Retinal pigment epithelial cell (primary cell): ENCODE measurements at regions not wholly inside any gene's neighbourhood (a gene's known extent, or its start where the extent isn't known, plus 50 kb on each side); places are given as distances from the start of the nearest gene placed in this dataset.

Experiments
- DNase-seq: peaks from one replicate; pipeline ENCODE4 v3.0.0-alpha.2; 2010; ENCODE audit warnings: low read depth
- H3K4me3 ChIP-seq: 2 replicates; pipeline ENCODE4 v1.5.1; 2011; ENCODE audit warnings: mild to moderate bottlenecking, low read length, control low read depth, moderate library complexity
- TF ChIP-seq, protein P1 (sequence below): conservative IDR thresholded peaks from 2 replicates; pipeline ENCODE4 v1.5.1; 2011; ENCODE audit warnings: low read depth, low read length, control low read depth, inconsistent platforms

DNA sequence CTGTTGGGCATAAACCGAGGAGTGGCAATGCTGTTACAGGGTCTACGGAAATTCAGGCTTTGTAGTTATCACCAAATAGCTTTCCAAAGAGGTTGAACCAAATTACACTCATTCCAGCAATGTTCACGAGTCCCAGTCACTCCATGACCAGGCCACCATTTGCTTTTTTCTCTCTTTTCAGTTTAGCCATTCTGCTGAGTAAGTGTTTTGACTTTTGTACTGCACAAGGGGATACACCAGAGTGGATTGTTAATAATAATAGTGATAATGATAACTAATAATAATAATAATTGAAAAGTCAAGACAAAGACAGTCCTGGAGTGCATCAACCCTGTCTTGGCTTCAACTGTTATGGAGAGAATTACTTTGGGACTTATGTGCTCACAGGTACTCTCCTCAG is 343.5 kb downstream of the AACS start:
- no peak for DNase-seq
- no peak overlapping the region for H3K4me3 ChIP-seq
- TF ChIP-seq, protein P1, sequence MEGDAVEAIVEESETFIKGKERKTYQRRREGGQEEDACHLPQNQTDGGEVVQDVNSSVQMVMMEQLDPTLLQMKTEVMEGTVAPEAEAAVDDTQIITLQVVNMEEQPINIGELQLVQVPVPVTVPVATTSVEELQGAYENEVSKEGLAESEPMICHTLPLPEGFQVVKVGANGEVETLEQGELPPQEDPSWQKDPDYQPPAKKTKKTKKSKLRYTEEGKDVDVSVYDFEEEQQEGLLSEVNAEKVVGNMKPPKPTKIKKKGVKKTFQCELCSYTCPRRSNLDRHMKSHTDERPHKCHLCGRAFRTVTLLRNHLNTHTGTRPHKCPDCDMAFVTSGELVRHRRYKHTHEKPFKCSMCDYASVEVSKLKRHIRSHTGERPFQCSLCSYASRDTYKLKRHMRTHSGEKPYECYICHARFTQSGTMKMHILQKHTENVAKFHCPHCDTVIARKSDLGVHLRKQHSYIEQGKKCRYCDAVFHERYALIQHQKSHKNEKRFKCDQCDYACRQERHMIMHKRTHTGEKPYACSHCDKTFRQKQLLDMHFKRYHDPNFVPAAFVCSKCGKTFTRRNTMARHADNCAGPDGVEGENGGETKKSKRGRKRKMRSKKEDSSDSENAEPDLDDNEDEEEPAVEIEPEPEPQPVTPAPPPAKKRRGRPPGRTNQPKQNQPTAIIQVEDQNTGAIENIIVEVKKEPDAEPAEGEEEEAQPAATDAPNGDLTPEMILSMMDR = no peak

DNA sequence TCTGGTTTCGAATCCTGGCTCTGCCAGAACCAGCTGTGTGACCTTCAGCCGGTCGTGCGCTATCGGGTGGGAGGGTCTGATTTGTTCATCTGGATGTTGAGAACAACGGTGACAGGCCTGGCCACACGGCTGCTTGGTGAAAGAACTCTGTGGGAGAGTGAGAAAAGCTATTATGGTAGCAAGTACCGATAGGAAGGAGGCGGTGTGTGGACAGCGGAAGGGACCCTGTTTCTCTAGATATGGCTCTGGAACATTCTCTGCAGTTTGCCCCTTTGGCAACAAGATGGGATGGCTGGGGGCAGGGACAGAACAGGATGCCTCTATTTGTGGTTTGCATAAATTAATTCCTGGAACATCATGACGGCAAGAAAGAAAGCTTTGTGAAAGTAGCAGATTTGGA is 347.3 kb downstream of the AACS start:
- TF ChIP-seq, protein P1 = no peak
- no peak for DNase-seq
- no peak overlapping the region for H3K4me3 ChIP-seq

DNA sequence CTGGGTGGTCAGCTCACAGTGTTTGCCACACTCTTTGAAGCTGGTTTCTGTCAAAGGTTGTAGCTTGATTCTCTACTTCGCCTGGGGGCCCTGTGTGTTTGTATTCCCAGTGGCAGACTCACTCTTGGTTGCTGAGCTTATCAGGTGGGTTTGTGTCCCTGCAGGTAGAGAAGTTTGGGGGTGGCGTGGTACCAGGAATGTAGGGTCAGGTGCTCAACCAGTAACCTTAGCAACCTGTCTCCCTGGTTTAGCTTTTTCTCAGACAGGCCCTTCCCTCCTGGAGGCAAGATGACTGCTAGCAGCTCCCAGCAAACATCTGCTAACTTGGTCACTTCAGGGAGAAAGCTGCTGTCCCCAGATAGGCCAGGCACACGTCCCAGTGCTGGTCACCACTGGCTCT is 352.2 kb downstream of the AACS start:
- H3K4me3 ChIP-seq = no peak overlapping the region
- no peak for DNase-seq
- TF ChIP-seq, protein P1 = no peak

DNA sequence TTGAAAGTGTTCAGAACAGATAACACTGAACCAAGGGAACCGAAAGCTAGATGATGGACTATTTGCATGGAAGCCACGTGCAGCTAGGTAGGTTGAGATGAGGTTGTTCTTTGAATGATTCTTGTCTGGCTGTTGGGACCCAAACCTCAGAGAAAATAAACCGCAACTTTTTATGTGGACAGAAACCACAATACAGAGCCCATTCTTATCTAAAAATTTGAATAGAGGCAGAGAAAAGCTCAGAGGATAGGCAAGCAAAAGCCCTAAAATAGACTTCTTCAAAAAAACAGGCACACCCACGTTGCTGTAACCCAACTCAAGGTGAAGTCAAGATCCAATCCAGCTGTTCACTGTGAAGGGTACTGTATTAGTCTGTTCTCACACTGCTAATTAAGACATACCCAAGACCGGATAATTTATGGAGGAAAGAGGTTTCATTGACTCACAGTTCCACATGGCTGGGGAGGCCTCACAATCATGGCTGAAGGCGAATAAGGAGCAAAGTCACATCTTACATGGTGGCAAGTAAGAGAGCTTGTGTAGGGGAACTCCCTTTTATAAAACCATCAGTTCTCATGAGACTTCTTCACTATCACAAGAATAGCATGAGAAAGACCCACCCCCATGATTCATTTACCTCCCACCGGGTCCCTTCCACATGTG is 353.8 kb downstream of the AACS start:
- no peak for DNase-seq
- TF ChIP-seq, protein P1 = no peak

DNA sequence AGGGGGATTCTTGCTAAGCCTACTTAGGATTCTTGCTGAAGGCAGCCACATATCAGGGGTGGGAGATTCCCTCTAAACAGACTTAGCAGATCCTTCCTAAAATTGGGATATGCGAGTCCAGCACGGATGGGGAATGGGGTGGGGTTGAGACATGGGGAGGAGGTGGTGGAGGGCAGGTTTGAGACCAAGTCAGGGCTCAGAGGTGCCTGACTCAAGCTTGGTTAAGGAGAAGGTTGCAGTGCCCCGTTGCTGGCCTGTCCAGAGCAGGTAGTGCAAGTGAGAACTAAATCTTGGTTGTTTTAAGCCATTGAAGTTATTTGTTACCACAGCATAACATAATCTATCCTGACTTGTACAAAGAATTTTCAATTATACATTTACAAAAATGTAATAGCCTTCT is 359.7 kb downstream of the AACS start:
- no peak for DNase-seq
- TF ChIP-seq, protein P1 = no peak
- H3K4me3 ChIP-seq = no peak overlapping the region

More for the DNA sequence above, 353.8 kb downstream of the AACS start:
- no peak overlapping the region for H3K4me3 ChIP-seq

DNA sequence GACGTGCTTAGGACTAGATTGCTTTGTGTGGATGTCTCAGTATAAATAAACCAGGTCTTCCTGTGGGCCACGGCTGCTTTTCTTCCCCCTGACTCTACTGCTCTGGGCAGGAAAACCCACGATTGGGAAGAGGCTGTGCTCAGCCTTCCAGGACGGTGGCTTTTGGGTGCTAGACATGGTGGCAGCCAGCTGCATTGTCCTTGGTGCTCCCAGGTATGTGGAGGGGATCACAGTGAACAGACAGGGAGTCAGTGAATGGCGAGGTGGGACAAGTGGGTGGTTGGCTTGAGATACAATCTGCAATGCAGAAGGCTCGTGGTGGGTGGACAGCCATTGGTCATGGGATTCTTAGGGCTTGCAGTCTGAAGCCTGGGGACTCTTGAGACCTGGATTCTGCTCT is 366.3 kb downstream of the AACS start:
- no peak for DNase-seq
- TF ChIP-seq, protein P1 = no peak
- H3K4me3 ChIP-seq = no peak overlapping the region

DNA sequence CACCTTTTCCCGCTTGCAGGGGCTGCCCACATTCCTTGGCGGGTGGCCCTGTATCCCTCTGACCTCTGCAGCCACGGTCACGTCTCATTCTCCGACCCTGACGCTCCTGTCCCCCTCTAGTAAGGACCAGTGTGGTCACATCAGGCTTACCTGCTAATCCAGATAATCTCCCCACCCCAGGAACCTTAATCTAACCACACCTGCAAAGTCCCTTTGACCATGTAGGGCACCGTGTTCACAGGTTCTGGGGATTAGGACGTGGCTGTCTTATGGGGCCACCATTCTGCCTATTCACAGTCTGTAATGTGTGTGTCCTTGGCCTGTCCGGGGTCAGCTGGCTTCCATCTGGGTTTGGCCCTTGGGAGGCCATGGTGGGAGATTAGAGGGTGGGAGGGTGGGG is 368.9 kb downstream of the AACS start:
- no peak overlapping the region for H3K4me3 ChIP-seq
- DNase-seq = no peak
- TF ChIP-seq, protein P1 = no peak
